ENCODE measurements at regions not wholly inside any gene's neighbourhood (a gene's known extent, or its start where the extent isn't known, plus 50 kb on each side); places are given as distances from the start of the nearest gene placed in this dataset.

DNA sequence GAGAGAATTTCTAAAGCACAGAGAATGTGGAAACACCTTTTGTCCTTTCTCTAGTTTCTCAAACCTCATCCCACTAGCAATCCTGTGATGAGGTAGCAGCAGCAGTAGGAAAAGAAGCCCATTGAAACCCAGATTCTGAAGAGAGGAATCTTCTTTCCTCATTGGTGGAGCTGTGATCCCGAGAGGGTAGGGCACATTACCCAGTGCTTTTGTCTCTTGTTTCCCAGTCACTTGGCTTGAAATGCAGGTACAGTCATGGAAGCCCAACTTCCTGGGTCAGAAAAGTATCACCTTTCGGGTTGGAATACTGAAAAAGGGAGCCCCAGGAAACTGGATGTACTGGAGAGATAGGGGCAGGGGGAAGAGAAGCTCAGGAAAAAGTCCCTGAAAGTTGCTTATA, 417.4 kb downstream of the TBC1D32 start (continued):
- no peak for TF ChIP-seq SAP30 (IDR thresholded peaks at IDR 0.05; ENCODE audit: insufficient read depth, insufficient replicate concordance, low read length)
- no peak for TF ChIP-seq ZNF274 (IDR thresholded peaks at IDR 0.05; ENCODE audit: borderline replicate concordance, extremely low read depth, low read length)
- TF ChIP-seq RFX5 (IDR thresholded peaks at IDR 0.05; ENCODE audit: borderline replicate concordance, low read depth, low read length): no peak
- no peak for TF ChIP-seq SUZ12 (IDR thresholded peaks at IDR 0.05; ENCODE audit: low read length)
